GM18499 (cell line): ENCODE measurements at regions not wholly inside any gene's neighbourhood (a gene's known extent, or its start where the extent isn't known, plus 50 kb on each side); places are given as distances from the start of the nearest gene placed in this dataset.
"Not testable (repeated sequence)": the region's sequence is repeated elsewhere in the genome, so short reads cannot be mapped to it uniquely, and the experiment has no call there.

ENCODE experiments used
- ATAC-seq: cut with Tn5 transposase; IDR thresholded peaks from one replicate; pipeline ENCODE4 v1.9.1; 2021; ENCODE audit warnings: moderate number of reproducible peaks; ENCODE audit not compliant: insufficient read depth, unreplicated experiment

- ATAC-seq: no peak
Observed at GRCh38 chr7:68688416-68689086, 909.7 kb upstream of the AUTS2 start.

GRCh38 chr7:68689087-68689433 lies 909.2 kb upstream of the AUTS2 start:
- ATAC-seq: no peak

DNA sequence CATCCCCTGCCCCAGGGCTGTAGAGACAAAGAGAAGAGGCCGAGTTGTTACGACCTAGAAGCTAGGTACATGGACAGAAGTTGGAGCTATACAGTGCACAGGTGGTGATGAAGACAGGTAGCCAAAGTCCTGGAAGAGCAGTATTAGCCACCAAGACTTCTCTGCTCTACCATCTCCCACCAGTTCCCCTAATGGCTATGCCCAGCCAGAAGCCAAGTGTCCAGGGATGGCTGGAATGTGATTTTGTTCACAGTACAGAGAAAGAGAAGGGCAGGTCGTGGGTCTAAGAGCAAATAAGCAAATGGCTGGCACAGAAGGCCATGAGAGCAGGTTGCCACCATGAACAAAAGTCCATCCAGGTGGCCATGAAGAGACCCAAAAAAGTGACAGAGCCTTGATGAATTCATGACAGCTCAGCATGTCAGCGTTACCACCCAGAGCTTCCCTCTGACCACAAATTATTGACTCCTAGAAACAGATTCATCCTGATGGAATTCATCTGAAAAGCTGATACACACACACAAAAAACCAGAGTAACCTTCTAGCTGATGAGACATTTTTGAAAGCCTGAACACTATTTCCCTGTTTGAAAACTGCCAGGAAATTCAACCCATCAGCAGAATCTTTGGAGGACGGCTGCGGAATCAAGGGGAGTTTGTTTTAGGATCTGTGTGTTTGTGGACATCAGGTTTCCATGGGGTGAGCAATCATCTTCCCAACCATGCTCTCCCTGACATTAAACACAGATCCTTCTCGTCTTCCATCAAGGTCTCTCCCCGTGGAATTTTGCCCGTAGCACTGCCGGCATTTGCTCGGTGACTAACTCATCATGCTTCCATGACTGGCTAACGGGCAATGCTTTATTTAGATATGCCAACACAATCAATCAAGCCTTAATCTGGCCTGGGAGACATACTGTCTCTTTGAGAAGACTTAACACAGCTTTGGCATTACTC lies 906.7 kb upstream of the AUTS2 start:
- ATAC-seq: no peak

- ATAC-seq: no peak
Observed at GRCh38 chr7:68692511-68692910, 905.8 kb upstream of the AUTS2 start.

DNA sequence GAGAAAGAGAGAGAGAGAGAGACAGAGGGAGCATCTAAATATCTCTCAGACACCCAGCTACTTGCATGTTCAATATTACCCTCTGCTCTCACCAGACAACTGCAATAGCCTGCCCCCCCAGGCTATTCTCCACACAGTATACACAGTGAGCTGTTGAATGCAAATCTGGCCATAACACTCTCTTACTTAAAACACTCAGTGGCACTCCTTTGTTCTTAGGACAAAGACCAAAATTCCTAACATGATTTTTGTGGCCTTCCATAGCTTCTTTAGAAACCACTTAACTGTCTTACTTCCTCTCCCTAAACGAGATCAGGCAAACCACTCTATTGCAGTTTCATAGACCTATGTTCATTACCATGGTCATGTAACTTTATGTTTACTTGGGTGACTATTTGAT lies 903.6 kb upstream of the AUTS2 start:
- ATAC-seq: no peak

- ATAC-seq: no peak
Observed at GRCh38 chr7:68697796-68698280, 900.4 kb upstream of the AUTS2 start.

DNA sequence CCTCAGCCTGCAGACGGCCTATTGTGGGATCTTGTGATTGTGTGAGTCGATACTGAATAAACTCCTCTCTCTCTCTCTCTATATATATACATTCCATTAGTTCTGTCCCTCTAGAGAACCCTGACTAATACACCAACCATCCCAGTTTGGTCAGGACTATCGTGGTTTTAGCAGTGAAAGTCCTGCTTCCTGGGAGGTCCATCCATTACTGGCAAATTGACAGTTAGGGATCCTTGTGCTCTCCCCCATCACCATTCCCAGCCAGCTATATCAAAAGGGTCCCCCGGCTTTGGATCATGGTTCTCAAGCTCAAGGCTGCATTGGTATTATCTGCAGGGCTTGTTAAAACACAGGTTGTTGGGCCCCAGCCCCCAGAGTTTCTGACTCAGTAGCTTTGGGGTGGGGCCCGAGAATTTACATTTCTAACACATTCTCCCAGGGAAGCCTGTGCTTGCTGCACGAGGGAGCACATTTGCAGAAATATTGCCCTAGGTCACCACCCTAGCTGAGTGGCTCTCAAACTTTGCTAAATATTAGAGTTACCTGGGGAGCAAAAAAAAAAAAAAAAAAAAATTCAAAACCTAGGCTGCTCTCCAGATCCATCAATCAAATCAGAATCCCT lies 899.1 kb upstream of the AUTS2 start:
- no peak for ATAC-seq

DNA sequence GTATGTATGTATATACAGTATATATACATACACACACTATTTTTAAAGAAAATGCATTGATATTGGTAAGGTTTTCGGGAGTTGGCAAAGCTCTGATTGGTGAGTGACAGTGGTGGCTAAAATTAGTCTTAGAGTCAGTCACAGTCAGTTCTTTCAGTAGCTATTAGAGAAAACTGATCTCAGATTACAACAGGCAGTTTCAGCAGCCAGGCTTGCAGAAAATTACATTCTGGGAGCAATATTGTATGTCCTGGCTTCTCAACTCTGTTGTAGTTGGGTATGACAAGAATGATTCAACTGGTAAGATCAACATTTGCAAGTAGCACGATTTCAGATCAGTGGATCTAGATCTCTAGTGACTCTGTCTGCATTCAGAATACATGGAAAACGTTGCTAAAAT lies 897.9 kb upstream of the AUTS2 start:
- no peak for ATAC-seq

GRCh38 chr7:68706291-68706690 lies 892.0 kb upstream of the AUTS2 start:
- ATAC-seq: no peak

DNA sequence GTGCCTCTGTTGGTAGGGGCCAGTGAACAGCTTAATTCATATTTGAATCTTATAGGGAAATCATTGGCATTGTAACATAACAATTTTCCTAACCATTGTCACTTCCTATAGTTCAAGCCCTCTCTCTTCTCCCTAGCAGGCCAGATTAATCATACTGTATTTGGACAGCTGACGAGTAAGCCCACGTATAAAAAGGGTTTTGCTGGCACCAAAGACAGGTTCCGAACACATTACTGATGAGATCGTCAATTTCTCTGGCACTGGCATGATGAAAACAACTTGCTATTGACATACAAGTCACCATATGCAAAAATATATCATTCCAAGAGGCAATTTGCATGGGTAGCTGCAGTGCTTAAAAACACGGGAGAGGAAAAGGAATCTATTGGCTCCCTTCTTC lies 891.1 kb upstream of the AUTS2 start:
- ATAC-seq: no peak

DNA sequence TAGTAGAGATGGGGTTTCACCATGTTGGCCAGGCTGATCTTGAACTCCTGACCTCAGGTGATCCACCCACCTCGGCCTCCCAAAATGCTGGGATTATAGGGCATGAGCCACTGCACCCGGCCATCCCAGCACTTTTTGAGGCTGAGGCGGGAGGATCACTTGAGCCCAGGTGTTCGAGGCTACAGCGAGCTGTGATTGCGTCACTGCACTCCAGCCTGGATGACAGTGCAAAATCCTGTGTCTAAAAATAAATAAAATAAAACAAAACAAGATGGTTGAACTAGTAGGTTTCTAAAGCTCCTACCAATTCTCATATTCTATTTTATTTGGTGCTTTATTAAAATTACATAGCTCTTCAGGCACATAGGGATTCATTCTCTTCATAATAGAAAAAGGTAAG lies 890.3 kb upstream of the AUTS2 start:
- no peak for ATAC-seq

DNA sequence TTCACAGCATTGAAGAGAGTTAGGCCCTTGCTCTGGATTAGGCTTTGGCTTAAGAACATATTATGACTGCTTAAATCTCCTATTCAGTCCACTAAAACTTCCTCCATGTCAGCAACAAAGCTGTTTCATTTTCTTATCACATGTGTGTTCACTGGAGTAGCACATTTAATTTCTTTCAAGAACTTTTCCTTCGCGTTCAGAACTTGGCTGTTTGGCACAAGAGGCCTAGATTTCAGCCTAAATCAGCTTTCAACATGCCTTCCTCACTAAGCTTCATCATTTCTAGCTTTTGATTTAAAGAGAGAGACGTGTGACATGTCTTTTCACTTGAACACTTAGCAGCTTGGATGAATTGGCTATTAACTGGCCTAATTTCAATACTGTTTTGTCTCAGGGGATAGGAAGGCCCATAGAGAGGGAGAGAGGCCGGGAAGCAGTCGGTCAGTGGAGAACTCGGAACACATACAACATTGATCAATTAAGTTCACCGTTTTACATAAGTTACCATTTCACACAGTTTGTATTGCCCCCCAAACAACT lies 885.2 kb upstream of the AUTS2 start:
- no peak for ATAC-seq

- not testable (repeated sequence) for ATAC-seq
Observed at GRCh38 chr7:68714135-68714534, 884.1 kb upstream of the AUTS2 start.

- no peak for ATAC-seq
Observed at GRCh38 chr7:68715907-68716306, 882.4 kb upstream of the AUTS2 start.

GRCh38 chr7:68717176-68717575 lies 881.1 kb upstream of the AUTS2 start:
- ATAC-seq: no peak

- no peak for ATAC-seq
Observed at GRCh38 chr7:68718097-68718551, 880.2 kb upstream of the AUTS2 start.

- no peak for ATAC-seq
Observed at GRCh38 chr7:68720697-68721096, 877.6 kb upstream of the AUTS2 start.

- no peak for ATAC-seq
Observed at GRCh38 chr7:68722044-68722443, 876.2 kb upstream of the AUTS2 start.

DNA sequence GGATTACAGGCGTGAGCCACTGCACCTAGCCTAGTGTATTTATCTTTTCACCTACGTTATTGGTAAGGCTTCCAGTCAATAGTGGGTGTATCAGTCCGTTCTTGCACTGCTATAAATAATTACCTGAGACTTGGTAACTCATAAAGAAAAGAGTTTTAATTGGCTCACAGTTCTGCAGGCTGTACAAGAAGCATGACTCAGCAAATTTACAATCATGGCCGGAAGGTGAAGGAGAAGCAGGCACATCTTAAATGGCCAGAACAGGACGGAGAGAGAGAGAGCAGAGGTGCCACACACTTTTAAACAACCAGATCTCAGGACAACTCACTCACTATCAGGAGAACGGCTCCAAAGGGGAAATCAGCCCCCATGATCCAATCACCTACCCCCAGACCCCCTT lies 873.3 kb upstream of the AUTS2 start:
- no peak for ATAC-seq

- ATAC-seq: no peak
Observed at GRCh38 chr7:68725843-68726785, 872.2 kb upstream of the AUTS2 start.
